Parathyroid adenoma (tissue), 2 donors: ENCODE measurements at regions not wholly inside any gene's neighbourhood (a gene's known extent, or its start where the extent isn't known, plus 50 kb on each side); places are given as distances from the start of the nearest gene placed in this dataset.

ENCODE experiments used
- H2AFZ ChIP-seq: fragments of 300-600 bp; sonication (generic); one replicate; pipeline ENCODE4 v1.7.0; 2017; ENCODE audit warnings: antibody characterized with exemption, mild to moderate bottlenecking
- H3K27ac ChIP-seq: fragments of 300-600 bp; sonication (generic); one replicate; pipeline ENCODE4 v1.7.0; 2017
- H3K27me3 ChIP-seq: fragments of 300-600 bp; sonication (generic); one replicate; pipeline ENCODE4 v1.7.0; 2017; ENCODE audit warnings: low read length; ENCODE audit not compliant: control insufficient read depth, insufficient read depth
- H3K36me3 ChIP-seq: fragments of 300-600 bp; sonication (generic); one replicate; pipeline ENCODE4 v1.7.0; 2017; ENCODE audit warnings: low read length; ENCODE audit not compliant: control insufficient read depth, insufficient read depth
- H3K4me1 ChIP-seq: fragments of 300-600 bp; sonication (generic); one replicate; pipeline ENCODE4 v1.7.0; 2017; ENCODE audit warnings: control low read depth
- H3K4me2 ChIP-seq: fragments of 300-600 bp; sonication (generic); one replicate; pipeline ENCODE4 v1.7.0; 2017; ENCODE audit warnings: low read length
- H3K4me3 ChIP-seq: fragments of 300-600 bp; sonication (generic); one replicate; pipeline ENCODE4 v1.7.0; 2017; ENCODE audit warnings: low read depth, low read length
- H3K79me2 ChIP-seq: fragments of 300-600 bp; sonication (generic); one replicate; pipeline ENCODE4 v1.7.0; 2017; ENCODE audit warnings: control low read depth
- H3K9ac ChIP-seq: fragments of 300-600 bp; sonication (generic); one replicate; pipeline ENCODE4 v1.7.0; 2017; ENCODE audit warnings: mild to moderate bottlenecking
- H3K9me3 ChIP-seq: fragments of 300-600 bp; sonication (generic); one replicate; pipeline ENCODE4 v1.7.0; 2017; ENCODE audit warnings: low read length; ENCODE audit not compliant: control insufficient read depth
- TF ChIP-seq, protein P1 (sequence below): fragments of 300-600 bp; sonication (generic); IDR thresholded peaks from one replicate; pipeline ENCODE4 v1.7.0; 2017; ENCODE audit warnings: antibody characterized with exemption, mild to moderate bottlenecking
- donor health status: primary hyperparathyroidism.

DNA sequence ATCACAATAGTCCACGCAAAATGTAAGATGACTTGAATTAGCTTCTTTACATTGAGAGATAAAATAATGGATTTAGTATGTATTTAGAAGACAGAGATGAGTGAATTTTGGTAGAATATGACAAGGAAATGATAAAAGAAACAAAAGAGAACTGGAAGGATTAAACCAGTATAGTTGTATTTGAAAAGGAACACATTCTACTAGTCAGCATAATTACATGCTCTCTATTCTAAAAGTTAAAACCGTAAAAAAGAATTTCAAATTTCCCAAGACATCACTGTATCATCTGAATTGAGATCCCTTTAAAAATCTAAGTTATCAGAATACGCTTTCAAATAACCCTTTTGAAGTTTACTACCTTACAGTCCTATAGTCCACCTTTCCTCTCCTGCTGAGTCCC, 1156.7 kb upstream of the PCDH9 start:
- Histone ChIP-seq H3K27ac (no peak overlapping the region), H3K4me2 (no peak overlapping the region), H3K9me3 (no peaks in the 10 kb centered on the region), H3K79me2 (no peaks in the 10 kb centered on the region), H3K4me3 (no peak overlapping the region), H3K9ac (no peak overlapping the region), H3K4me1 (no peaks in the 10 kb centered on the region), H3K36me3 (no peaks in the 10 kb centered on the region), H2AFZ (no peak overlapping the region), H3K27me3 (no peaks in the 10 kb centered on the region)
- TF ChIP-seq, protein P1, sequence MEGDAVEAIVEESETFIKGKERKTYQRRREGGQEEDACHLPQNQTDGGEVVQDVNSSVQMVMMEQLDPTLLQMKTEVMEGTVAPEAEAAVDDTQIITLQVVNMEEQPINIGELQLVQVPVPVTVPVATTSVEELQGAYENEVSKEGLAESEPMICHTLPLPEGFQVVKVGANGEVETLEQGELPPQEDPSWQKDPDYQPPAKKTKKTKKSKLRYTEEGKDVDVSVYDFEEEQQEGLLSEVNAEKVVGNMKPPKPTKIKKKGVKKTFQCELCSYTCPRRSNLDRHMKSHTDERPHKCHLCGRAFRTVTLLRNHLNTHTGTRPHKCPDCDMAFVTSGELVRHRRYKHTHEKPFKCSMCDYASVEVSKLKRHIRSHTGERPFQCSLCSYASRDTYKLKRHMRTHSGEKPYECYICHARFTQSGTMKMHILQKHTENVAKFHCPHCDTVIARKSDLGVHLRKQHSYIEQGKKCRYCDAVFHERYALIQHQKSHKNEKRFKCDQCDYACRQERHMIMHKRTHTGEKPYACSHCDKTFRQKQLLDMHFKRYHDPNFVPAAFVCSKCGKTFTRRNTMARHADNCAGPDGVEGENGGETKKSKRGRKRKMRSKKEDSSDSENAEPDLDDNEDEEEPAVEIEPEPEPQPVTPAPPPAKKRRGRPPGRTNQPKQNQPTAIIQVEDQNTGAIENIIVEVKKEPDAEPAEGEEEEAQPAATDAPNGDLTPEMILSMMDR = no peak

DNA sequence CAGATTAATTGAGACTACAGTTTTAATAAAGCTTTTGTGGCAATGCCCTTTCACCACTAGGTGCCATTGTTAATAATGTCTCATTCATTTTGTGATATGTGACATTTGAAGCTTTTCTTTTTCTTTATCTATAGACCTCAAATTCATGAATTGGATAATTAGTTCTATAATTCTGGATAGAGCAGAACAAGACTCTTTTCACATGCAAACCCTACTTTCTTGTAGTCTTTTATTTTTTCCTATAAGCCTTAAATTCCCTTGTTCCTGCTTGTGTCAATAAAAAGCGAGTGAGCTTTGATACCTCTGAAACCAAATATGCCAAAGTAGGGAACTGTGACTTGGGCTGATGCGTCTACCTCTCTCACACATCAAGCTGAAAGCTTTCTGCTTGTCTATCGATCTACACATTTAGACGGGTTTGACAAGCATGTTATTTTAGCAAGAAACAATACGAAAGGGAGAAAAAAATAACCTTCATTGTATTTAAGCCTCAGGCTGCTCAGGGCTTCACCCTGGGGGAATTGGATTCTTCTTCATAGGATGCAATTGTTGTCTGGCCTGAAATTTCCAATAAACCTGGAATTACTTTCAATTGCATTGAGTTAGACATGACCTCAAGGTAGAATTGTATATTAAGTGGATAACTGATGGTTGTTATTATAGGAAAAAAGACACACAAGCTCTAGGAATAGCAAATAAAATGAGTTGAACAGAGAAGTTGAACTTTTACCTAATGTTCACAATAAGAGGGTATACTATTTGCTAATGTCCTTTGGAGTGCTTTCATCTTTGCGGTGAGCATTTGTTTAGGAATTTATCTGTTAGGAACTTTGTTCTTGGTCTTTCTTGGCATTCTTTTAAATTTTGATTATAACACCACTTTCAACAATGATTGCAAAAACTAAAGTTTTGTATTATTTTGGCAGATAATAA, 1150.2 kb upstream of the PCDH9 start:
- H2AFZ ChIP-seq = no peak overlapping the region
- no peaks in the 10 kb centered on the region for H3K79me2 ChIP-seq
- H3K9me3 ChIP-seq = no peaks in the 10 kb centered on the region
- no peak overlapping the region for H3K27ac ChIP-seq
- no peak overlapping the region for H3K4me3 ChIP-seq
- H3K9ac ChIP-seq = no peak overlapping the region
- no peaks in the 10 kb centered on the region for H3K27me3 ChIP-seq
- TF ChIP-seq, protein P1 = no peak
- no peaks in the 10 kb centered on the region for H3K36me3 ChIP-seq
- H3K4me1 ChIP-seq = no peaks in the 10 kb centered on the region
- H3K4me2 ChIP-seq = no peak overlapping the region

DNA sequence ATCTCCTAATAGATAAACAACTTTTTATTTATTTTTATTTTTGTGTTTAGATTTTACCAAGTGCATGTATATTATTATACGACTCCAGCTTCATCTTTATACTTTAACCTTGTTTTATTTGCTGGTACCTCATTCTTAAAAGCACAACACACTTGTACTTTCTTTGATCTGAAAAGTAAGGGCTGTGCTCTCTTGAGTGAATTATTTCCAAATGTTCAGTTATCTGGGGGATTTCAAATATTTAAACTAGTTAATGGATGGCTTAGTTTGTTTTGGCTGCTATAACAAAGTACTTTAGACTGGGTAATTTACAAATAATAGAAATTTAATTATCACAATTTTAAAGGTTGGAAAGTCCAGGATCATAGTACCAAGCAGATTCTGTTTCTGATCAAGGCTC, 1148.2 kb upstream of the PCDH9 start:
- H3K27ac ChIP-seq = no peak overlapping the region

DNA sequence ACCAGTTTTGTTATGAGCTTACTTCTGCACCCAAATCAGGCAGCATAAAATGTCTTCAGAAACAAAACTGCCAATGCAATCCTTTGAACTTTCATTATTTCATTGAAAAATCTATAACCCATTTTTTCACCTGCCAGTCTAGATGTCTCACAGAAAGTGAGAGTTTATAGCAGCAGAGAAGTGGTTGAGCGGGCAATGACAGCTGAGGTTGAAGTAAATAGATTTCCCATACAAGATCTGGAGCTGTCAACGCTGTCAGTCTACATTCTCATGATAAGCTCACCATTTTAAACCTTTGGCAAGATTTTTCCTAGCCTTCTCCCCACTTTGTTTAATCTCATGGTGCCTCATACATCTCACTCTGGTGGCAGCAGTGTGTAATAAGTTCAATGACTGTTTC, 1144.9 kb upstream of the PCDH9 start:
- H3K27me3 ChIP-seq = no peaks in the 10 kb centered on the region
- no peaks in the 10 kb centered on the region for H3K36me3 ChIP-seq
- no peak overlapping the region for H2AFZ ChIP-seq
- no peak overlapping the region for H3K9ac ChIP-seq
- no peak overlapping the region for H3K4me3 ChIP-seq
- H3K9me3 ChIP-seq = no peaks in the 10 kb centered on the region
- H3K4me1 ChIP-seq = no peaks in the 10 kb centered on the region
- TF ChIP-seq, protein P1 = no peak
- H3K4me2 ChIP-seq = no peak overlapping the region
- no peak overlapping the region for H3K27ac ChIP-seq
- H3K79me2 ChIP-seq = no peaks in the 10 kb centered on the region

More for the DNA sequence above, 1148.2 kb upstream of the PCDH9 start:
- no peak overlapping the region for H2AFZ ChIP-seq
- no peaks in the 10 kb centered on the region for H3K27me3 ChIP-seq
- H3K79me2 ChIP-seq = no peaks in the 10 kb centered on the region
- no peaks in the 10 kb centered on the region for H3K4me1 ChIP-seq
- TF ChIP-seq, protein P1 = no peak
- no peak overlapping the region for H3K4me3 ChIP-seq
- H3K9me3 ChIP-seq = no peaks in the 10 kb centered on the region
- H3K9ac ChIP-seq = no peak overlapping the region
- H3K36me3 ChIP-seq = no peaks in the 10 kb centered on the region
- H3K4me2 ChIP-seq = no peak overlapping the region

DNA sequence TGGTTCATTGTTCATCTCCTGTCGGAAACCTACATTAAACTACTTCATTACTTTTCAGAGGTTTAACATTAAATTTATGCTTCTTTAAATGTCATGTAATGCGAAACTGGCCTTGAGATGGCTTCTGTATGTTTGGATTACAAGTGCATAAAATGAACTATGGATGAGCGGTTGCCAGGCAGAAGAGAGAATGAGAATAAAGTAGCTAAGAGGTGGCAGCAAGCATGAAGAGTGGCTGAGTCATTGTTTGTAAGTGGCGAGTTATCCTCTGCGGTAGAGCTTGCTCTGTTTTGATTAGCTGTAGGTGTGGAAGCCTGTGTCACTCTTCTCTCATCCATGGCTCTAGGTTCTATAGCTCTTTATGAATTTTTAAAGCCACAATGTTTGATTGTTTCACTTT, 1139.6 kb upstream of the PCDH9 start:
- H3K27ac ChIP-seq = no peak overlapping the region
- H3K79me2 ChIP-seq = no peaks in the 10 kb centered on the region
- no peaks in the 10 kb centered on the region for H3K36me3 ChIP-seq
- H3K4me1 ChIP-seq = no peaks in the 10 kb centered on the region
- no peak overlapping the region for H3K4me2 ChIP-seq
- H3K27me3 ChIP-seq = no peaks in the 10 kb centered on the region
- no peaks in the 10 kb centered on the region for H3K9me3 ChIP-seq
- TF ChIP-seq, protein P1 = no peak
- H3K4me3 ChIP-seq = no peak overlapping the region
- H3K9ac ChIP-seq = no peak overlapping the region
- H2AFZ ChIP-seq = no peak overlapping the region
